HG03442 (cell line): ENCODE measurements at regions not wholly inside any gene's neighbourhood (a gene's known extent, or its start where the extent isn't known, plus 50 kb on each side); places are given as distances from the start of the nearest gene placed in this dataset.

ENCODE experiments used
- ATAC-seq: cut with Tn5 transposase; IDR thresholded peaks from one replicate; pipeline ENCODE4 v1.9.1; 2021; ENCODE audit warnings: mild to moderate bottlenecking, moderate library complexity; ENCODE audit not compliant: unreplicated experiment

DNA sequence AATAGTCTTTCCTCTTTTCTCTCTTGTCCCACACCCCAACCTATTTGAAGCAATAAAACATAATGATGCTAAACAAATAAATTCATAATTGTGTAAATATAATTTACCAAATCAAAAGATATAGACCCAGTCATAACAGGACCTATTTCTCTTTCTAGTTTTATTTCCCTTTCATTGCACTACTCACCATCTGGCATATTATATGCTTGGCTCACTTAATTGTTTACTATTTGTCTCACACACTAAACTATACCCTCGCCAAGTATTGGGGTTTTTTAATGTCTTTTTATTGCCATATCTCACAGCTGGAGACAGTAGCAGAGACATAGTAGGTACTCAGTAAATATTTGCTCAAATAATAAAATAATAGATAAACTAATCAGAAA, 597.5 kb upstream of the PCDH15 start:
- no peak for ATAC-seq

DNA sequence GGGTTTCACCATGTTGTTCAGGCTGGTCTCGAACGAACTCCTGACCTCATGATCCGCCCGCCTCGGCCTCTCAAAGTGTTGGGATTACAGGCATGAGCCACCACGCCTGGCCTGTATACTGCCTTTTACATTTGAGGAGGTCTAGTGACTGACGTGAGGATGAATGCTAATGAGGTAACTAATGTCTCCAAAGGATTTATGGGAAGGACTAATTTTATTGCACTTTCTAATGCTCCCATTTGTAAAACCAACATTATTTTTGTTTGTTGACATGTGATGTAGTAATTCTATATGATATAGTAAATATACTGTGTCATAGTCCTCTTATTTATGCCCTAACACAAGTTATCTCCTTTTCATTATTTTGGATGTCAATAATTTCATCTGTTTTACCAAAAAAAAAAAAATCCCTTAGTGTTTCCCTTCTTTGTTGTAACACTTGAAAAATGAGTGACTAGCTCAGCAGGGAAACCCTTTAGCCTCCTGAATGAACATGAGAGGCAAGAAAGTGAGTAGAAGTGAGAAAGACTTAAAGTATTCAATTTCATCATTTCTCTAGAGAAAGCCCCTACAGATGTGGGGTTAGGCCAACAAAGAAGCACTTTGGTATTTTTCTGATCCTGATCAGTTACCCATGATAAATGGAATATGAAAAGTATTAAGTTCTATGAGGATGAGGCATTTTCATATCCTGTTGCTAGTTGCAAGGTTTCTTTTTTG, 596.9 kb upstream of the PCDH15 start:
- no peak for ATAC-seq

DNA sequence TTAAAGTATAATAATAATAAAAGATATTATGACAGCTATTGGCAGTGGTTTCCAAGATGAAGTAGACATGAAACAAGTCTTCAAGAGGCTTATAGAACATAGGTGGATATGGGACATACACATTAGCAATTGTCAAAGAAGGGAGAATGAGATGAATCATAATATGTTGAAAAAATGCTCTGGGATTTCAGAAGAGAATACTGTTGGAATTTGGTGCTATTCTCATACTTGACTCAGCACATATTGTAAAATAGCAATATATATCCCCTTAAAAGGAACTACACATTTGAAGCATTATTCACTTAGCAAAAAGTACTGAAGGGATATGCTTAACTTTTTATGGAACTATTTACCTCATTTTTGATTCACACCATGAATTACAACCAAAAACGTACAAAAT, 577.2 kb upstream of the PCDH15 start:
- ATAC-seq: no peak

DNA sequence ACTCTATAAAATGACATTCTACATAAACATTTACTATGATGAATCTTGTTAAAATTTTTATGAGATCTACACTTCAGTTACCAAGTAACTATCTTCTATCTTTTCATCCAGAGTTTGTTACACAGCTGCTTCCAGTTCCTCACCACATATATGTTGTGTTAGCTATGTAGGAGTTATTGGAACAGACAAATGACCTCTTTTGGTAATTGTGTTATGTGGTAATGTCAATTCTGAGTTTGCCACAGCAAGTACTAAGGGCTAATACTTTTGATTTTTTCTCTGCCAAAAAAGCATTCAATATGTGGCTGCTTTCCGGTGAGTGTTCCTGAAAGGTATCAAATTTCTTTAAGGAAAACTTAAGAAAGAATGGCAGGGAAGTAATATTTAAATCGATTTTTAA, 573.9 kb upstream of the PCDH15 start:
- ATAC-seq: no peak

DNA sequence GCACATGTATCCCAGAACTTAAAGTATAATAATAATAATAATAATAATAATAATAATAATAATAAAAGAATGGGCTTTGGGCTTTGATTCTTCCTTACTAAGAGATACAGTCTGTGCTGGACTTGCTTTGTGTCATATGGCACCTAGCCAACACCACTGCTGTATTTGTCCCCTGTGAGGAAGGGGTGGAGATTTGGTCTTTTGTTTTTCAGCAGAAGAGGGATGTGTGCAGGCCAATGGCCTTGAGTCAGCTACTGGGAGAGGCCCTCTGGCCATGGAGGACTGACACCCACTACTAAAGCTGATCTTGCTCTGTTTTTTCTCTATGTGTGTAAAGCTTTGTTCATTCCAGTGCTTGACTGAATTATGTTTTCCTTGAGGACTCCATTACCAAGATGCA, 573.0 kb upstream of the PCDH15 start:
- no peak for ATAC-seq

DNA sequence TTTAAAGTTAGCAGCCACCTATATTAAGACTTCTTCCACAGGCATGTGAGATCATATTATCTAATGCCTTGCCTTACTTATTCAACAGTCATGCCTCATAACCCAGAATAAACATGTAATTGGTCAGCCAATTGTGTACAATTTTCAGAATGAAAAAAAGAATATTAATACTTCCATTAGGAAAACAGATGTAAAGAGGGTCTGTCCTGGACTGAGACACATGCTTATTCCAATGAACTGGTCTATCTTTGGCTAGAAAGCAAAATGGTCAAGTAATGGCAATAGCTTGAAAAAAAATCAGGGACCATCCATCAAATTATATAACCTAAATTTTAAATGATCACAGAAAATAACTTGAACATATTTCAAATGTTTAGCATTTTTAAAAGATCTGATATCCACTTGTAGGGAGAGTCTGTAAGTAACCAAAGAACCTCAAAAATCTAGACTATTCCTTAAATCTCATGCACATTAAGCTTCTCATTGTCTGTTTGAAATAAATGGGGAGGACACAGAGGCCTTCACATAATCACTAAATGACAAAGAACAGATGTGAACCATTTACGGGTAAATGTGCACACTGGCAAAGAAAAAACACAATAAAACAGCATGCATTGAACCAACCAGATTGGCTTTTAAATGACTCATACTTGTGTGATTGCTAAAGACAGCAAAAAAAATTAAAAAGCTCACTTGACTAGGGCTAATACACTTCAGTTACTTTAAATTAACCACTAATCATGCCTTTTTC, 568.8 kb upstream of the PCDH15 start:
- ATAC-seq: no peak

DNA sequence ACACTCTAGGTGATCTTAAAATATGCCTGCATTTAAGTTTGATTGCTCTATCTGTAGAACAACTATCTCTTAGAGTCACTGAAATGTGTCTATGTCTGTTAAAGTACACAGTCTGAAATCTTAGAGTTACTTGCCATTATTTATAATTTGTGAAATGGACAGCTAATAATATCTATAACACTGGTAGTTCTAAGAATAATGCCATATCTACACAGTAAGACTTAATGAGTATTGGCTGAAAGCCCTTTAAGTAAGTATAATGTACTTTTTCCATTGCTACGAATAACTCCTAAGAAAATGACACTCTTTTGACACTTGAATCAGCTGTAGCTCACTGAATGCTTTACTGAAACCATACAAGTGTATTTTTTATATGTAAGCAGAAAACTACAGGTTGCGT, 567.4 kb upstream of the PCDH15 start:
- no peak for ATAC-seq

DNA sequence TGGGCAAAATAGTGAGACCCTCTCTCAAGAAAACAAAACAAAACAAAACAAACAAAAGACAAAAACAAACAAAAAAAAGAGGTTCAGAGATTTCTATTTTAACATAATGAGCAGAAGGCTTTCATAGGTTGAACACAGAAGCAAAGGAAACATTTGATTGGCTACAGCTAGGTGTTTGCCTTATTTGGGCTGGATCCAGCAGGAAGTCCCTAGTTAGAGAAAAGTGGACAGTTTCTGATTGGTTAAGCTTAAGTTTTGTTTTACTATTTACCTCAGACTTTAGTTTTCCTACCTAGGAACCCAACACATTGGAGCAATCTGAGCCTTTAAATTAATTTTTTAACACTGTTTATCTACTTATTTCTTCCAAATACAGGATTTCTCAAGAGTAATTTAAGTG, 566.5 kb upstream of the PCDH15 start:
- no peak for ATAC-seq

DNA sequence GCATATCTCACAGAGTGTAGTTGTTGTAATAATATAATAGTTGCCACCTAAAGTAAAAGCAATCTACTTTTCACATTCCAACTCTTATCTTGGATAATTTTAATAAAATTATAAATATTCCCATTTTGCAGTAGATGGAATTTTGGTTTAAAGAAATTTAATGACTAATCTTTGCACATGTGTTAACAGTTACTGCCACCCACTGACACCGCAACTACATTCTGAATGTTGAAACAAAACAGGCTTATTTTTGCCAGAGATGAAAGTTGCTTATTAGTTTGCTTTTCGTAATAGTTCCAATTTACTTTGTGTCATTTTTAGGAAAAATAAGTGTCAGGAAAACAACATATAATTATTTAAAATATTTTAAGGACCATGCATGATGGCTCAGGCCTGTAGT, 557.5 kb upstream of the PCDH15 start:
- no peak for ATAC-seq

DNA sequence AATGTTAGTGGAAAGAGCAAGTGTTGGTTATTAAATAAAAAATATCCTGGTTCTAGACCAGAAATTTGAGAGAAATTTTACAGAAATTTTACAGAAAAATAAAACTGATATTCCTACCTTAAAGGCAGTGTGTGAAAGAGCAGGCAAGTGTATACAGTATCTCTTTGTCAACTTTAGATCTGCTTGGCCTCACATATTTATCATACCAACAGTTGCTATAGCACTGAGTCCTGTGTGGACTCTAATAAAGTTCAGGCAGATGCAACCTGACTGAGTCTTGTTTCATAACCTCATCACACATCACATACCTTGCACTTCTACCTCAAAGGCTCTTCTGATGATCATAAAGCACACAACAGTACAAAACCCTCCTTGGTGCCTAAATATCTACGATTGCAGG, 552.4 kb upstream of the PCDH15 start:
- no peak for ATAC-seq

DNA sequence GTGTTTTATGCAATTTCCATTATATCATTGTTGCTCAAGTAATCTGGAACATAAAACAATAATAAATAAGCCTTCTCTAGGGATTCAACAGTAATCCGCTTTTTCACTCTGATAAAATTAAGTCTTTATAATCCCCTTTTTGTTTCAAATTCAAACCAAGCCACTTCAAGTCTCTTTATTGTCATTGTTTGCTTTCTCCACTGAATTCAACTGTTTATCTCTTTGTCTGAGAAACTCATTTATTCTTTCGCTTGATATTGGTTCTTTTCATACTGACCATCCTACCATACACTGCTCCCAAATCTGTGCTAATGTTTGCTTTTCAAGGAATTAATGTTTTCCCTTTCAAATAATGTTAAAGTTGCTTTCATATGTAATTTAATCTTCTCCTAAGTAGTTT, 550.4 kb upstream of the PCDH15 start:
- ATAC-seq: no peak

DNA sequence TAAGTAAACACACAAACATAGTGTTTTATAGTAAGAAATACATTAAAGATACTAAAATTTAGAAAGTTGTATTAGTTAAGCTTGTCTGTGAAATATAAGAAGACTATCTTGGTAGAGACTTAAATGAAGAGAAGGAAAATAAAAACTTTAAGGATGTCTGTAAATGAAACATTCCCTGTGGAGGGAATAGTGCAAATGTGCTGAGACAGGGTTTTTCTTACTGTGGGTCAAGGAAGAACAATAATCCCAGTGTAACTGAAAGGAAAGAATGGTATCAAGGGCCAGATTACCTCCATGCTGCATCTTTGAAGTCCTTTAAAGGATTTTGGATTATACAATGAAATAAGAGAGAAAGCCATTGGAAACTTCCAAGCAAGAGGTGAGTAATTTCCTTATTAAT, 547.5 kb upstream of the PCDH15 start:
- ATAC-seq: no peak

DNA sequence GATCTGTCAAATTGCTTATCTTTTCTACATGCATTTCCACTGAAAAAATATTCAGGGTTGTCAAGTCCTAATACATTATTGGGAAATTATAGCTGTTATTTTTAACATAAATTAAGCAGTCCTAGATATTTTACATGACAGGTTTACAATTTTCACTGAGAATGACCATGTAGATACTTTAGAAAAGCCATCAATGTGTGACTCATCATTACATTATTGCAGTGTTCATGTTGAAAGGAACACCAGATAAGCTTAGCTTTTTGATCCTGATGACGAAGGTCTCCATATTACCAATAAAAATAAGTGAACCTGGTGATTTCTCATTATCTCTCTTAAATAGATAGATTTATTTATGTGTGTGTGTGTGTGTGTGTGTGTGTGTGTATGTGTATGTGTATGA, 529.5 kb upstream of the PCDH15 start:
- ATAC-seq: no peak

DNA sequence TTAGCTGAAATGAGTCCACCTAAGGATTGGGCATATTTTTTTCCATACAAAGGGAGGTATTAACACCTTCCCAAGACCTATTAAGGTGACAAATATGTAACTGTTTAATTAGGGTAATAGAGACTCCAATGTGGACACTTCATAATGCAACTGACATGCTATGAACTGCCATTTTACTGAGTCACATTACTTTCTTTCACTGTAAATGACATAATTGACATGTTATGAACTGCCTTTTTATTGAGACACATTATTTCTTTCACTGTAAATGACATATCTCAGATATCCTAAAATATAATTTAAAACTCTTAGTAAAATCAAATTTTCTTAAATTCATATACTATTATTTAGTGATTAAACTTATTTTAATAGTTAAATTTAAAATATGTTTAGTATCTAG, 528.8 kb upstream of the PCDH15 start:
- no peak for ATAC-seq

DNA sequence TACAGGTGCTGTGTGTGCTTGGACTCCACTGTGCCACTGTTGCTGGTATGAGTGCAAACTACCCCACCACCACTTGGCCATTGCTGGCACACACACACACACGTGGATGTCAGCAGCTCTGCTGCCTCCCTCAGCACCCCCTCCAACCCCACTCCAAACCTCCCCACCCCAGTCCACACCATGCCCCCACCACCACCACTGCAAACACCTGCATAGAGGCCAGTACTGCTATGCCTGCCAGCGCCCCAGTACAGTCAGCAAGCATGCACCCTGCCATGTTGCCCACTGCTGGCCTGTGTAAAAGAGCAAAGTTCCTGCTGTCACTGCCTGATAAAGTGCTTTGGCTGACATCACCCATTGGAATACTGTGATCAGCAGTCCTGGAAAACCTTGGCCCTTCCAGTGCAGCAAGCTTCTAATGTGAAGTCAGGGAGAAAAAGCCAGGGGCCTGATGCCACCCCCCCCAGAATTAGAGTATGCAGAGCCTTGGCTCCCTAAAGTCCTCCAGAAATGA, 519.2 kb upstream of the PCDH15 start:
- ATAC-seq: no peak

DNA sequence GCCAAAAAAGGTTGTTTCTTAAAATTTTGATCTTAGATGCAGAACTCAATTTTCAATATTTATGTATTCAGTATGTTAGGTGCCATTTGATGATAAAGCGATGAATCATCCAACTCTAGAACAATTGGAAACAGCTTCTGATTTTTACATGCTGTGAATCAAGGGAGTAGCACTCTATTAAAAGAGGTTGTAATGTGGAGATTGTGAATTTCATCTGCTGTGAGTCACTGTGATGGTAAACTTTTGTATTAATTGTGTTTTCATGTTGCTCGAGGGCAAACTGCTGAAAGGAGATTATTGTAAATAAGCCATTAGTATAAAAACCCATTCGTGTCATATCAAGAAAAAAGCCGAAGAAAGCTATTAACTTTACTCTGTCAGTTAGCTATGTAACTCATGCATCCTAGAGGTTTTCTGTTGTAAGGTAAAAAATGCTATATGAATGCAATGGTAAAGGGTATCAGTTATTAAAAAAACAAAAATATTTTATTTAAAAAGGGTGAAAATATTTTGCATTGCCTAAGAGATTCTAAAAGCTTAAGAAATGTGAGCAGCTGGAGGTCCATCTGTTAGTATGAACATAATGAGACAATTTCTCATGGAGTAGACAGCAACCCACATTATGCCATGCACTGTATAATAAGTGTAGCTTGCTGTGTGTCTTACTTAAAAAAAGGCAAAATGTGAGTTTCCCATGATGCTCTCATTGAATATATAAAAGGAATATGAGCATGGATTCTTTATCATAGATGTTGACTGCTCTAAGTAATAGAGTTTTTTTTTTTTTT, 511.0 kb upstream of the PCDH15 start:
- ATAC-seq: no peak

DNA sequence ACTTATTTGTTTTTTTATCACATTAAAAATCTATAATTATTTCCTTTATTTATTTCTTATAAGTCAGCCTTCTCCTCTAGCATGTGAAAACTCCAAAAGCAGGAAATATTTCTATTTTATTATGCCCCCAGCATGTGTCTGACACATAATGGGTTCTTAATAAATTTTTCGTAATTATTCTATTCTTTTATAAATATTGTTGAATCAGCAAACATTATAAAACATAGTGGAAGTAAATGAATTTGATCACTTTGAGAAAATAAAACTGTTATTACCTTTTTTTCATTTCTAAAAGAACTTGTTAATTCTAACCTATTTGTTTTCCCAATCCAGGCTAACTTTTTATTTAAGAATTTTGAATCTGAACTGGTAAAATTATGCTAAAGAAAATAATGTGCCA, 509.1 kb upstream of the PCDH15 start:
- ATAC-seq: no peak

DNA sequence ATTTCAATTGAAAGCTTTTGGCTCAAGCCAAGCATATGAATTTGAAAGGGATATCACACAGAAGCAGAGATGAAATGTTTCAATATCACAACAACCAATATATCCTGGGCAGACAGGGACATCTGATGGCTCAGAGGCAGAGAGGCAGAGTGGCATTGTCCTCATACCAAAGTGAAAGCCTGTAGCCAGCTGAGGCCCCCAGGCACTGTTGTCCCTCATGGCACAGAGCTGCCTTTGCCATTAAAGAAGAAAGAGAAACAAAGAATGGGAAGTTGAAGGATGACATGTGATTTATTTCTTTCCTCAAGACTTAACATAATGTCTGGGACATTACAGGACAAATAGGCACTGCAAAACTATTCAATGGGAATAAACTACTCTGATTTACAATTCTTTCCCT, 504.3 kb upstream of the PCDH15 start:
- no peak for ATAC-seq

DNA sequence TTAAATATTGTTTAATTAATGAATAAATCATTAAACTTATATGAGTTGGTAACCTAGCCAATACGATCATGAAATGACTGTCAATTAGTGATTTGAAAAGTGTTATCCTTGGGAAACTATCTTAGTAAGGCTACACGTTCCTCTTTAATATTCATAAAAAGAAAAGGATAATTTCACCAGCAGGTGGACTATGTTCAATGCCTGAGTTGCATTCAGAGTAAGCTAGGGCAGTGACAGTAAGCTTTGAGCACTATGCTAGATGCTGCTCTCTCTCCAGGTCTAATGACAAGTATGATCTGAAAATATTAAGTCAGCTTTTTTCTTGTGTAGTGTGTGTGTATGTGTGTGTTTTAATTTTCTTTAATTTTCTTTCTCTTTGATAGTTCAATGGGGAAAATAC, 486.3 kb upstream of the PCDH15 start:
- no peak for ATAC-seq

DNA sequence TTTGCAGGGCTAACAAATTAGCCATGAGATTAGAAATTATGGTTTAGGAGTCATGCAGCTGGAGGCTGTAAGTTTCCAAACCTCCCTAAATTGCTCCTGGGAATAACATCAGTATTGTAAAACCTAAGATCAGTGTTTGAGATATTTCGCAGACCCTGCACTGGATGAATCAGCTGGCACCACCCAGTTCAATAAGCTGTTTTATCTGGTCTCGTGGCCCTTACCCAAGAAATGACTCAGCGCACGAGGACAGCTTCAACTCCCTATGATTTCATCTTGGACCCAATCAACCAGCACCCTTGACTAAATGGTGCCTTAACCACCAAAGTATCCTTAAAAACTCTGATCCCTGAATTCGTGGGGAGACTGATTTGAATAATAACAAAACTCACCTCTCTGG, 482.0 kb upstream of the PCDH15 start:
- ATAC-seq: no peak

DNA sequence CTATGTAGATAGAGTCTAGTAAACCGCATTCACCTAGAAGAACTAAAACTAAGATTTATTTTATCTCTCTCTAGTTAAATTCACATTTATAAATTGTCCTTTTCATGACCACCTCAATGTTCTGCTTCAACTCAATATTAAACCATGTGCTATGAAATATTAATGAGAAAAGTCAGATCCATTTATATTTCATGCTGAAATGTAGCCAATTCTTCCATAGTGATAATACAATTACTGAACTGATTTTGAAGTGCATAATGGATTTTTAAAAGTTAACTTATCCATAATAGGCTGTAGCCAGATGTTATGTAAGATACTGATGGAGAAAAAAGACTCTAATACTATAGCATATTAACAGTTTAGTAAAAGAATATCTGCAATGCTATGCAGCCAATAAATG, 479.7 kb upstream of the PCDH15 start:
- no peak for ATAC-seq

DNA sequence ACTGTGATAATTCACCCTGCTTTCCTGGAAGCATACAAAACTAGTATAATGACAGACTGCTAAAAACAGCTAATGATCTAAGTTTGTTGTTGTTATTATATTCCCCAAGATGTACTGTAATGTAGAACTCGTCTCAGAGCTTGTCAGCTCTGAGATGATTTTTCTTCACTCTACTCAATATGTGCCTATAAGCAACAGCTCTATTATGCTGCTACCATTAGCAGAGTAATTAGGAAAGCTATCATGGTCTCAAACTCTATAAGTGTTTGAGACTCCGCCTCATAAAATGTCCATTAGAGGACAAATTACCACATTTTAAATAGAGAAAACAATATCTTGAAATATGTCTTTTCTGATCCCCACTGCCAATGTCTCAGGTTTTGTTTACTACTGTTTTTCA, 476.5 kb upstream of the PCDH15 start:
- ATAC-seq: no peak
